ENCODE measurements at regions not wholly inside any gene's neighbourhood (a gene's known extent, or its start where the extent isn't known, plus 50 kb on each side); places are given as distances from the start of the nearest gene placed in this dataset.
"Not testable (repeated sequence)": the region's sequence is repeated elsewhere in the genome, so short reads cannot be mapped to it uniquely, and the experiment has no call there.

DNA sequence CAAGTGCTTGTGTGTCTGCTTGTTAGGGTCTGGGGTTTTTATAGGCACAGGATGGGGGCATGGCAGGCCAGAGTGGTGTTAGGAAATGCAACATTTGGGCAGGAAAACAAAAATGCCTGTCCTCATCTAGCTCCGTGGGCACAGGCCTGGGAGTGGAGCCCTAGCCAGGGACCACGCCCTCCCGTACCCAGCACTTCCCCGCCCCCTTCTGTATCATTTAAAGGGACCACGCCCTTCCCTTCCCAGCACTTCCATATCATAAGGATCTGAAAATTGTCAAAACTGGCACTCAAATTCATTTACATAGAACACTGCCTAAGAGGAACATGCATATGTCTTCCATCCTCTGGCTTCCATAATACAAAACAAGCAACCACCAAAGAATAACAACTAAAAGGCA, 185.8 kb downstream of the B3GLCT start:
- DNase-seq: no peak

DNA sequence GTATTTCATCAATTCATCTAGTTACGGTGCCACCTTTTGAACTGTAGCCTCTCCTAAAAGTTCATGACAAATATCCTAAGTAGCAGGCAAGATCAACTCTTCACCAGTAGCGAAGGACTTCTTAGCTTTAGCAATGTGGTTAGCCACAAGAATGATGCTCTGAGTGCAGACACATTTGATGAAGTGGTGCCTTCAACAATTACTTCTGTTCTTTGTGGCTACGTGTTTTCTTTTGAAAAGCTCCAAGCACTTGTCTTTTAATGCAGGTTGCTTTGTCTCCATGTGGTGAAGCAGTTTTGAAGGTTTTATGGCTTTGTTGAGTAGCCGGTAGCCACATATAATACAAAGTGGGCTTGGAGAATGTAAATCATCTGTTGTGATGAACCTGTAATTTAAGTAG, 194.7 kb downstream of the B3GLCT start:
- DNase-seq: peak; percentile 64

DNA sequence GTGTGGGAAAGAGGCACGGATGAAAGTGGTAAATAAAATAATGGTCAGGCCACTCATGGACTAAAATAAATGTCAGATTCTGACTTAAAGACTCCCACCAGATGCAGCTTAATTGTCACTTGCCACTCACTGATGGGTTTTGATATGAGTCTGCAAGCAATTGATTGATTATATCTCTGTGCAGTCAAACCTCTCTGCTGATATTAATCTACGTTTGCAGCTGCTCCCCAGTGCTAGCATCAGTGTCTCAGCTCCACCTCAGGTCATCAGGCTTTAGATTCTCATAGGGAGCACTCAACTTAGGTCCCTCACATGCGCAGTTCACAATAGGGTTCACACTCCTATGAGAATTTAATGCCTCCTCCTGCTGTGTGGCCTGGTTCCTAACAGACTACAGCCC, 195.3 kb downstream of the B3GLCT start:
- DNase-seq: no peak

DNA sequence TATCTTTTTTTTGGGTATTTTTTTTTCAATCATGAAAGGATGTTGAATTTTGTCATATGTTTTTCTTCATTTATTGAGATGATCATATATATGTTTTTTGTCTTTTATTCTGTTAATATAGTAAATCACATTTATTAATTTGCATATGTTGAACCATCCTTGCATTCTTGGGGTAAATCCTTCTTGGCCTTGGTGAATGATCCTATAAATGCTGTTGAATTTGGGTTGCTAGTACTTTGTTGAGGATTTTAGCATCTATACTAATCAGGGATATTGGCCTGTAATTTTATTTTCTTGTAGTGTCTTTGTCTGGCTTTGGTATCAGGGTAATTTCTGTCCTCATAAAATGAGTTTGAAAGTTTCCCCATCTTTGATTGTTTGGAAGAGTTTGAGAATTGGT, 199.9 kb downstream of the B3GLCT start:
- no peak for DNase-seq

DNA sequence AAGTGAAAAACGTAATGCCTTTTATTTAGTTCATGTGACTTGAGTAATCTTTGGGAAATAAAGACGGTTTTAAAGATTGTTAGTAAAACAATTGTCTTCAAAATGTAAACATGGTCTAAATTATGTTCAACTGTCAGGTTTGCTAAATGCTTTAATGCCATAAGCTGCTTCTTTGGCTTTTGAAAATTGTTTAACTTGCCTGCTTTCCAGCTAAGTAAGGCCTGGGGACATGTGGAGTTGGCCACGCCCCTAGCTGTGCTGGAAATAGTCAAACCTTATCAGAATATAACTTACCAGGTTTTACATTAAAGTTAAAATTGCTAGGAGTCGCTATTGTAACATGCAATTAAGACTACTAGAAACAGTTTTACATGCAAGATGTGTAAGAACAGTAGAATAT, 203.9 kb downstream of the B3GLCT start:
- DNase-seq: not testable (repeated sequence)

DNA sequence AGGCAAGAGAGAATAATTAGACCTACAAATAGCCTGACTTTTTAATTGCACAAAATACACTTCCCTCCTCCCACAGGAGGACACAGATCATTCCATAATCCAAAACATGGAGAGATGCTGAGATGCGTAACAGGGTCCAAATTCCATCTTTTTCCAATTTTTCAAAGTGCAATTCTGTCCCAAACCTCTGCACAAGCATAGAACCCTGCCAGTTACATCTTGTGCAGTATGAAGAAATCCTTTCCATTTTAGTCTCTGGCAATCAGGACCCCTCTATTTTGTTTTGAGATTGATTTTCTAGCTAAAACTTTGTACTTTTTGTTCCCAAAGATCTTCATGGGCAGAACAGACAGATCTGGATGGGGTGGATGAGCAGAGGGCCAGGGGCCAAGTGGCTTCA, 209.2 kb downstream of the B3GLCT start:
- no peak for DNase-seq

DNA sequence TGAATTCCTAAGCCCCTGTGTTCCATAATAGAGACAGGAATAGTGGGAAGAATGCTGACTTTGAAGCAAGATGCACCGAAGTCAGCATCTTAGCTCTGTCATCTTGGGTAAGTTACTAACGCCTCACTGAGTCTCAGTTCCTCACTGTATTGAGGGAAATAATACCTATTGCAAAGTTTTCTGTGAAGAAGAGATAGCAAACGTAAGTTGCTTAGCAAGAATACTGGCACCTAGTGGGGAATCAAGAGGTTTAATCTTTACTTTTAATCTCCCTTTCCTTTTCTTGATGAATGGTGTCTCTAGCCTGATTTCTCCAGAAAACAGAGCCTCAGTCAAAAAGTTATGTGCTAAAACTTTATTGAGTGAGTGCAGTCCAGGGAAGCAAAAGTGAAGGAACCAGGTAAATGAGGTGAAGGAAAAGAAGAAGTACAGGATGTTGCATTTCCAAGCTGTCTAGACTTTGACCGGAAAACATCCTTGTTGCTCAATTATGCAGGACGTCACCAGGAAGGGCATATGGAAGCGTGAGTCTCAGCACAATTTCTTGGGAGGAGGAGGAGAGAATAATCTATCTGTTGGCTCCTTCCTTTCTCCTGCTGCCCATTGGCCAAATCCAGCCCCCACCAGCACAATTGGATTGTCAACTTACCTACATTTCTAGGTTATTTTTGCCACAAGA, 210.0 kb downstream of the B3GLCT start:
- peak; percentile 53 for DNase-seq

DNA sequence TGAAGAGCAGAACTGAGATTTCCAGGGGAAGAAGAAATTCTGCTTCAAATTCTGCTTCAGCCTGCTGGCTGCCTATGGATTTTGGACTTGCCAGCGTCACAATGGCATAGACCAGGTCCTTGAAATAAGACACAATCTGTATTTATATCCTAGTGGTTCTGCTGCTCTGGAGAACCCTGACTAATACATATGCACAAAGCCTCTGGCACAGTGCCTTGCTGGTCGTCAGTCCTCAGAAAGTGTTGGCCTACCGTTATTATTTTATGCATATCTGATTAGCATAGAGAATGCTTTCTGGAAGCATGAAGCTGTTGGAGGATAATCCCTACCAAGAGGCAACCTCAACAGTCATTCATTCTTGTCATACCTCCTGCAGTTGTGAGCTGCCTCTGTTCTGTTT, 213.7 kb downstream of the B3GLCT start:
- DNase-seq: no peak

DNA sequence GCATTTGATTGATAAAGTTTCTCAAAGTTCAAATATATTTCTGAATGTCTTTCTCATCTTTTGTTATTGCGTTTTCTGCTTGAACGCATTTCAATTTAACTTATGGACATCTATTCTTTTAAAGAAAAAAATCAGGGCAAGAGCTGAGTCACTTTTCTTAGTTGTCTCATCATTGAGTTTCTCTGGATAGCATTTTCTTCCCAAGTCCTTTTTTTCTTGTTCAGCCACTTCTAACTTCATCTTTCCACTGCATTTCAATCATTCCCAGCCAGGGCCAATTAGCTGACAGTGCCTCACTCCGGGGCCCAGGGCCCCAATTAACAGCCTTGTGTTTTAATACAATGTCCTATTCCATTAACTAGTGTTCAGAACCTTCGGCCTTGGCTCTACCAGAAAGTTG, 216.3 kb downstream of the B3GLCT start:
- DNase-seq: no peak

DNA sequence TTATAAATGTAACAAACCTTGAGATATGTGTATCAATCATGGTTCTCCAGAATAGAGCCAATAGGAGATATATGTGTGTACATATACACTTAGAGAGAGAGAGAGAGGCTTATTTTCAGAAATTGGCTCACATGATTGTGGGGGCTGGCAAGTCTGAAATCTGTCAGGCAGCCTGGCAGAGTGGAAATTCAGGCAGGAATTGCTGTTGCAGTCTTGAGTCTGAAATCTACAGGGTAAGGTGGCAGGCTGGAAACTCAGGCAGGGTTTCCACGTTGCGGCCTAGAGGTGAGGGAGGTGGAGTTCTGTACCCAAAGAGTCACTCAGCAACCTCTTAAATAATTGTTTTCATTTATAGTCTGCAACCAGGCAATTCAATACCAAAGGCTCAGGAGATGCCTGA, 218.4 kb downstream of the B3GLCT start:
- no peak for DNase-seq

DNA sequence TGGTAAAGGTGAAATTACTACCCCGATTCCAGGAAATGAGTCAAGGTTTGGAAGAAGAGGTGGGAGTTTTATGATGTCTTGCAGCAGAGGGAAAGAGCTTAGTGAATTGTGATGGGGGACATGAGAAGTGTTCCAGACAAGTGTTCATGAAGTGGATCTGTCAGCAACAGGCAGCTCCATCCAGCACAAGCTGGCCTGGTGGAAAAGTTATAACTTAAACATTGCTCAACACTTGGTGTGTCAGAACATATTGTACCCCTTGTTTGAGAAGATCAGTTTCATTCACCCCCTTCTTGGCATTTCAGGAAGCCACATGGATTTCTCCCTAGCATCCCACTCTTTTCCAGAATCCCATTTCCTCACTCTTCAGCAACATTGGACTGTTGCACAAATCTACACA, 222.0 kb downstream of the B3GLCT start:
- no peak for DNase-seq

DNA sequence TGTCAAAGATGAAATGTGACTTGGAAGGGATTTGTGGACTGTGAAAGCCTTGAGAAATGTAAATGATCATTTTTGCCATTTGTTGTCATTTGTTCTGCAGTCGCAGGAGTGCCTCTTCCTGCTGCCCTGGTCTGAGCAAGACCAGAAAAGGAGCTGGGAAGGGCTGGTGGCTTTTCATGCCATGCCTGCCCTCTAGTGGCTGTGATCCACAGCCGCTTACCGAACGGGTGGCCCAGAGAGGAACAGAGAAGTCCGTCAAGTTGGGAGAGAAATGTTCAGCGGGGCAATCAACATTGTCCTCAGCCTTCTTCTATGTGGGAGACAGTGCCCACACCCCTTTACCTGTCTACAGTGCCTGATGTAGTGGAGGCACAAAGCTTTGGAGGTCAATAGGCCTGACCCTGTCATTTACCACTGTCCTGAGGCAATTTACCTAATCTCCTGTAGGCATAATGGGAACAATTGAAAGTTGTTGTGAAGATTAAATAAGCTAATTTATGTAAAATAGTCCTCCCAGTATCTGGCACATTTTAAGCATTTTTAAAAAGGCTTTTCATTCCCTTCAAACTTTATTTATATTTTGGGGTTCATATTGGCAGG, 224.5 kb downstream of the B3GLCT start:
- peak; percentile 73 for DNase-seq

DNA sequence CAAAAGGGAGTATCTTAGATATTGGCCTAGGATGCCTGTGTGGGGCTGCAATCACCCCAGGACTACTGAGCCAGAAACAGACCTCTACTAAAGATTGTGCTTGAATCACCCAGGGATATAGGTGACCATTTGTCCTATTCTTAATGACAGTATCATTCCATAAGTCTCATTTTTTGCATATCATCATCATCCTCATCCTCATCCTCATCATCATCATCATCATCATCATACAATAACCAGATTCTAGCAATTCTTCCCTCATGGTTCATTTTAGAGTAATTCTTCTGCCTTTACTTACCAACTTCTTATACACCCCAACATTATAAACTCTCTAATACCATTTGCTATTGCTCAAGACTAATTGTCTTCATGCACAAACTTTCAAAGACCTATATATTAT, 226.6 kb downstream of the B3GLCT start:
- no peak for DNase-seq

DNA sequence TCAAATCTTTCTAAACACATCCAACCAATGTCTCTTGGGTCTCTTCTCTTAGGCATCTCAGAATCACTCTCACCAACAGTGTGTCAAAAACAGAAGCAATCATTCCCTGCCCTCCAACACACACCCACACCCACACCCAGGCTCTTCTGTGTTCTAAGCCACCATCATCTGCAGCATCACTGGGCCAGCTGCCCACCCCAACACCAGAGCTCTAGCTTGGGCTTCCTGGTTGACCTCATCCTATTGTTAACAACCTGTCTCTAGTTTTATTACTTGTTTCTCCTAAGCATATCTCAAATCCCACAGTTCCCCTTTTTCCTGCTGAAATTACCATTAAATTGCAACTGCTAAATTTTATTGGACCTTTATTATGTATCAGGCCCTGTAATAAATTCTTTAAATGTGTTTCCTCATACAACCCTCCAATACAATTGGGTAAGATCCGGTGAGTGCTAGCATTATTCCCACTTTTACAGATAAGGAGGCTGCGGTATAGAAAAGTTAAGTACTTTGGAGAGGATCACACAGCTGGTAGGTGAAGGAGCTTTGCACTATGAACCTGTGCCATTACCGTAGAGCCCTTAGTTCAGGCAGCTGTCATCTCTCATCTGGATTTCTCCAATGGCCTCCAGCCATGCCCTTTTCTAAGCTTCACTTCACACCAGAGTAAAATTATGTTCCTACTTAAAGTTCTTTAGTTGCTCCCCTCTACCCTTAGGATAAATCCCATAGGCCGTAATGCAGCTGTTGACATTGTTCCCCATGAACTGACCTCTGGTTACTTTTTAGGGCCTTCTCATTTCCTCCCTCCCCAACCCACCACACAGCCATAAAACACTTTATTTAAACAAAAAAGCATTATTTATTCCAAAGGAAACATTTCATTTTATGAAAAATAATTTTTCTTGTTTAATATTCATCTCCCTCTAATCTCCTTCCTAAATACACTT, 227.7 kb downstream of the B3GLCT start:
- DNase-seq: no peak

DNA sequence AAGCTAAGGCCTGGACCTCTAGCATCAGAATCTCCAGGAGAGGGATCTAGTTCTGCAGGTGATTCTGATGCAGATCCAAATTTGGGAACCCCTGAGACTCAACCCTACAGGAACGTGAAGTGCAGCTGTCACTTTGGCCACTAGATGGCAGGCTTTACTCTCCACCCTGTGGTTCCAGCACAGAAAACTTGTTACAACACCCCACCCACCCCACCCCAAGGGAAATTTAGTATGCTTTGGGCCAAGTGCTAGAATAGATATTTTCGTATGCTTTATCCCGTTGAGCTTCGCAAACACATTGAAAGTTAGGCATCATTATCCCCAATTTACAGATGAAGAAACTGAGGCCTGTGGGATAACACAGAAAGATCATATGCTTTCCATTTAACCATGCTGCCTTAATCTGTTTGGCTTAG, 232.0 kb downstream of the B3GLCT start:
- DNase-seq: peak; percentile 32

DNA sequence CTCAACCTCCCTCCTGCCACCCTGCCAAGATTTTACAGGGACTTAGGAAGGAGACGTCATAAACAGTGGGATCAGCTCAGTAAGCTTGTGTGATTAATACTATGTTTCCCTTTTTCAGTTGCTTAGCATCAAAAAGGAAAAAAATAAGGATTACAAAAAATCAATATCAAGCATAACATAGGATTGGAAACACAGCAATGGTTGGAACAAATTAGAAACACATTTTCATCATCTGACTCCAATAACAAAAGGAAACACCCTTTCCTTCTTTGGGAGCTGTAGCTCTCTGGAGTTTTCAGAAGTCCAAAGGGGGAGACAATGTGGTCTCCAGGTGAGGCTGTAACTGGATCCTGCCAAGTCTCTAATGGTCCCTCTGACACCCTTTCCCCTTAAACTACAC, 233.4 kb downstream of the B3GLCT start:
- no peak for DNase-seq

DNA sequence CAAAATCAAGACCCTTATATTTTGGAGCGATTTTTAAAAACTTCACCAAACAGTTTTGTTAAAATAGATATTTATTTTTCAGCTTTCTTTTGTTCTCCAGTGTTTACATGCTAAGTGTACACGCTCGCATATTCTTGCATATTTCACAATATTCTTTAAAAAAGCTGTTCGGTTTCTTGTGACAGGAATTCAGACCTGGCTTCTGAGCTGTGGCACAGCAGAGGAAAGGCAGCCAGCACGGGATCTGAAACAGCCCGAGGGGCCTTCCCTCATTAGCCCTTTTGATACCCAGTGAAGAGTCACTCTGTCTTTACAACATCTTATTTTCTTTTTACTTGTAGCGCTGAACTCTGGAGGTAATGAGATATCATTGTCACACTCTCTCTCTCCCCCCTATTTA, 234.0 kb downstream of the B3GLCT start:
- no peak for DNase-seq

DNA sequence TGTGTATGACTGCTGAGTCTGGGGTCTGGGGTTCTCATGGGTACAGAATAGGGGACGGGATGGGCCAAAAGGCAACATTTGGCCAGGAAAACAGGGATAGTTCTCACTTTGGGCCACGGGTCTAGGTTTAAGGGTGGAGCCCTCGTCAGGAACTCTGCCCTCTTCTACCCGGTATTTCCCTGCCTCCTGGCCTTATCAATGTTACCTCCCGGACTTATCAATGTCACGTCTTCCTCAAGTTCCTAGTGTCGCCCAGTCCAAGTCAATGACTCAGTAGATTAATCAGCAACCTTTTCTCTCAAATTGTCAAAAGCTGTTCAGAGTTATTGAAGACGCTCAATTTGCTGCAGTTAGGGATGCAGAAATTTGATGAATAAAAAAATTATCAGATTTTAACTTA, 234.8 kb downstream of the B3GLCT start:
- DNase-seq: no peak

DNA sequence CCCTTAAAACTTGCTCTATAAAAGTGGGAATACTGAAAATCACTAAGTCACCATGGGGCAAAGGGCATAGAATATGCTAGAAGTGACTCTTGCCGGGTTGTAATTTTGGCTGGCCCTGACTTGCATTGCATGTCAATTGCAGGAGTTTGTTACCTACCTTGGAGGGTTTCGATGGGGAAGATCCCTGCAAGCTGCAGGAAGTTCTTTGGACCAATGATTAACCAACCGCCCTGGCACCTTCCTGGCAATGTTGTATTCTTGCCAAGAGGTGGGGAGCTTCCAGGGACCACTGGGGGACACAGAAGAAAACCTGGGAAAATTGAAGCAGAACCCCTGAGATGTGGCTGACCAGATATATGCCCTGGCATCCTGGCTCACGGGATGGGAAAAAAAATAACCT, 235.8 kb downstream of the B3GLCT start:
- no peak for DNase-seq

DNA sequence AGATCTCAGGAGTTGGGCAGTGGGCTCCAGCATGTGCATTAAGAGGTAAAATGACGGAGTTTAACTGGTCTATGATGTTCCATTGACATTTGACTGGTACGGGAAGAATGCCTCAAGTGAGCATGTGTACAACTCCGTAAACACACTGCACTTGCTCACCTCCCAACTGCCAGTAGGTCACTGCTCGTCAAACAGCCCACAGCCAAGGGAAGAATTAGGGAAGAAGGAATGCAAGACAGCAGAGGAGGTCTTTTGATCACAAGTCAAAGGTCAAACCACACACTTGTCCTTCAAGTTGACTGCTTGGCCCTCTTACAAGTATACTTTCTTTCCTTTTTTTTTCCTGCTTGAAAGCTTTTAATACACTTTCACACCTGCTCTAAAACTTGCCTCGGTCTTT, 236.7 kb downstream of the B3GLCT start:
- DNase-seq: no peak

DNA sequence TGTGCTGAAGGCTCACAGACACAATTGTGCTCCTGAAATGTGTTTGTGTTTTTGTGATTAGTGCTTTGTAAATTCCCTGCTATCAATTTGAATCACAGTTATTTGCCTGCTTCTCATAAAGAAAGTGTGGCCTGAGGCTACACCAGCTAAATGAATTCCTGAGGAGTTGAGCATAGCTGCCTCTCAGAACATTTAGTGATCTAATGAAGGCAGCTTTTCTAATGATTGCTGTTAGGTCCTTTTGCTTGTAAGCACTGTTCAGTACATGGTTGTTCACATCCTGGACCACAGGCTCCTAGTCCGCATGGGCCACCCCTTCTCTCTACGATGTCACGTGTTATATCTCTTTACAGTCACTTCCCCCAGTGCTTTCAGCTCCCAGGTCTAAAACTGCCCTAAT, 238.2 kb downstream of the B3GLCT start:
- DNase-seq: no peak

DNA sequence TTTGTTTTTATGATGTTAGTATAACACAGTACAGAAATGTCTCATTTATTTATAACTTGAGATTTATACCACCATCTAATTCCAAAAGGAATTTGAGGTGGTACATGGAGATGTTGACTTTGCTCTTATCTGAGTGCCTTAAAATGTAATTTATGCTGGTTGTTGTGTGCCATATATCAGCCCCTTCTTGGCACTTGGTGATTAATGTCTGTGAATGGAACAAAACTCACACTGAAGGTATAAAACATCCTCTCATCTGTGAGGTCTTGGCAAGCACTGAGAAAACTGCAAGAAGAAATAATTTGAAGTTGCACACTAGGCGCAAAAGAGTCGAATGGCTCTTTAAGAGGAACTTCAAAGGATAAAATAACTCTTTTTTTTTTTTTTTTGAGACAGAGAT, 240.4 kb downstream of the B3GLCT start:
- no peak for DNase-seq

DNA sequence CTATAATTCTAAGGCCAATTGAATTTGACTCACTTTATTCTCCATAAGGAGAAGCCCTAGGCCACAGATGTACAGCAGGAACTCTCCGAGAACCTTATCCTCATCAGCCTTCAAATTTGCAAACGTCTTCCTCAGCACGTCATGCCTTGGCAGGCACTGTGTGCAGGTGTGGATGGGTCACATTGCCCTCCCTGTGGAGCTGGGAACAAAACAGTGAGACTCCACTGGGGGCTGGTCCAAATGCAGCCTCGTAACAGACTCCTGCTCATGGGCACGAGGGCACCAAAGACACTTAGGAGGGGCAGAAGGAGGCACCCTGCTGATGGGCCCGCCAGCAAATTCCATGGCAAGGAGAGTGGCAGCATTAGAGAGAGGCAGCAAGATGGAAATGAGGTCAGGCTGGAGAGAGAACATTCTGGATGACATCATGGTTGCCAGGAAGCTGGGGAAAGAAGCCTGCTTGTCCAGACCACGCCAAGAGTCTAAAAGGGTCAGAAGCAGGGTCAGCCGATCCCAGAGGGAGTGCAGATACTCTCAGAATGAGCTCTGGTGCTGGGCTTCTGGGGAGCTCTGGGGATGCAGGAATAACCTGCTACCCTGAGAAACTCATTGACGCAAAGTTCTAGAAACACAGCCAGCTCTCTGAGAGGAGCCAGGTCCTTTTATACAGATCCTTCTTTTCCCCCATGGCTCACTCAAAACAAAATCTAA, 242.2 kb downstream of the B3GLCT start:
- no peak for DNase-seq

All from MV-4-11 (cell line).